Neuronal stem cell (in vitro differentiated cells): ENCODE measurements at regions not wholly inside any gene's neighbourhood (a gene's known extent, or its start where the extent isn't known, plus 50 kb on each side); places are given as distances from the start of the nearest gene placed in this dataset.

Source experiments
- DNase-seq: peaks from one replicate; pipeline ENCODE4 v3.0.0-alpha.2; 2013; ENCODE audit warnings: low spot score
- H2AFZ ChIP-seq: one replicate; pipeline ENCODE4 v1.6.1; 2013; ENCODE audit warnings: mild to moderate bottlenecking, low read length, inconsistent platforms
- H2AK5ac ChIP-seq: 2 replicates; pipeline ENCODE4 v1.6.1; 2013; ENCODE audit warnings: low read depth, mild to moderate bottlenecking, inconsistent platforms, low read length, moderate library complexity, mixed read lengths
- H2BK120ac ChIP-seq: 2 replicates; pipeline ENCODE4 v1.6.1; 2013; ENCODE audit warnings: low read depth, mild to moderate bottlenecking, inconsistent platforms, low read length, moderate library complexity, mixed read lengths
- H2BK12ac ChIP-seq: one replicate; pipeline ENCODE4 v1.6.1; 2013; ENCODE audit warnings: low read length, inconsistent platforms
- H2BK15ac ChIP-seq: 2 replicates; pipeline ENCODE4 v1.6.1; 2013; ENCODE audit warnings: mild to moderate bottlenecking, low read length, inconsistent platforms, mixed read lengths
- H2BK5ac ChIP-seq: one replicate; pipeline ENCODE4 v1.6.1; 2013; ENCODE audit warnings: inconsistent platforms, mild to moderate bottlenecking, low read length, moderate library complexity
- H3K14ac ChIP-seq: one replicate; pipeline ENCODE4 v1.6.1; 2013; ENCODE audit warnings: low read length, inconsistent platforms
- H3K18ac ChIP-seq: 2 replicates; pipeline ENCODE4 v1.6.1; 2013; ENCODE audit warnings: low read length, inconsistent platforms
- H3K23ac ChIP-seq: 2 replicates; pipeline ENCODE4 v1.6.1; 2013; ENCODE audit warnings: low read depth, mild to moderate bottlenecking, mixed read lengths, low read length, inconsistent platforms; ENCODE audit not compliant: poor library complexity
- H3K27ac ChIP-seq: replicated peaks from 3 replicates; pipeline ENCODE4 v1.5.1; 2013; ENCODE audit warnings: low read length, inconsistent platforms
- H3K27me3 ChIP-seq, 3 experiments: 2 replicates each; pipeline ENCODE4 v1.6.1; 2013; ENCODE audit warnings: low read length in 3 of 3, mild to moderate bottlenecking in 2 of 3, inconsistent platforms in 1 of 3, low read depth in 1 of 3, mixed read lengths in 1 of 3, moderate library complexity in 1 of 3; ENCODE audit not compliant: control insufficient read depth in 3 of 3, insufficient read depth in 3 of 3
- H3K36me3 ChIP-seq, 2 donors: replicated peaks in 1 of 2; 2 replicates each; pipeline ENCODE4 v1.6.1; 2013; ENCODE audit warnings: low read length in 2 of 2; ENCODE audit not compliant: control insufficient read depth in 2 of 2, insufficient read depth in 2 of 2
- H3K4ac ChIP-seq: 2 replicates; pipeline ENCODE4 v1.6.1; 2013; ENCODE audit warnings: inconsistent platforms, mild to moderate bottlenecking, low read length, moderate library complexity
- H3K4me1 ChIP-seq, 2 donors: 1 replicate in 1 of 2; 2 replicates in 1 of 2; pipeline ENCODE4 v1.6.1; 2013; ENCODE audit warnings: low read length in 2 of 2, low read depth in 1 of 2; ENCODE audit not compliant: control insufficient read depth in 2 of 2, insufficient read depth in 1 of 2
- H3K4me2 ChIP-seq: one replicate; pipeline ENCODE4 v1.6.1; 2013; ENCODE audit warnings: mild to moderate bottlenecking, low read length, inconsistent platforms; ENCODE audit not compliant: insufficient read depth, poor library complexity, severe bottlenecking
- H3K4me3 ChIP-seq, 2 donors: 2 replicates each; pipeline ENCODE4 v1.5.1; 2013; ENCODE audit warnings: low read length in 2 of 2, mild to moderate bottlenecking in 2 of 2, inconsistent platforms in 1 of 2, moderate library complexity in 1 of 2
- H3K79me1 ChIP-seq: one replicate; pipeline ENCODE4 v1.6.1; 2013; ENCODE audit warnings: low read depth, mild to moderate bottlenecking, inconsistent platforms, low read length, moderate library complexity
- H3K9ac ChIP-seq: one replicate; pipeline ENCODE4 v1.6.1; 2013; ENCODE audit warnings: mild to moderate bottlenecking, low read depth, low read length, inconsistent platforms; ENCODE audit not compliant: poor library complexity
- H3K9me3 ChIP-seq, 2 donors: replicated peaks in 1 of 2; 2 replicates each; pipeline versions ENCODE3 to v1.6.1; 2013; ENCODE audit warnings: low read length in 2 of 2, mild to moderate bottlenecking in 2 of 2, inconsistent platforms in 1 of 2, low read depth in 1 of 2, mixed read lengths in 1 of 2, moderate library complexity in 1 of 2; ENCODE audit not compliant: control insufficient read depth in 2 of 2, insufficient read depth in 1 of 2
- H4K8ac ChIP-seq: one replicate; pipeline ENCODE4 v1.6.1; 2013; ENCODE audit warnings: low read depth, mild to moderate bottlenecking, inconsistent platforms, low read length, moderate library complexity
- H4K91ac ChIP-seq: one replicate; pipeline ENCODE4 v1.6.1; 2013; ENCODE audit warnings: low read length, low read depth, mild to moderate bottlenecking, inconsistent platforms; ENCODE audit not compliant: poor library complexity
- WGBS, 2 donors: extraction: QIAGEN DNeasy Blood & Tissue Kit; methylation state at CpG; one replicate each; pipeline ENCODE4 v1.1.7; 2013; ENCODE audit warnings: missing lambda C conversion rate in 2 of 2, mixed read lengths in 1 of 2; ENCODE audit not compliant: insufficient read length in 2 of 2, insufficient replicate concordance in 1 of 2; ENCODE audit errors: extremely low coverage in 2 of 2; 5-methylcytosine and 5-hydroxymethylcytosine counted together

GRCh38 chr3:65078748-65079147 lies 390.9 kb upstream of the ADAMTS9 start:
- Histone ChIP-seq H3K4me3 (no peak overlapping the region), H4K8ac (no peak overlapping the region), H3K14ac (no peak overlapping the region), H2AFZ (no peak overlapping the region), H3K18ac (no peak overlapping the region), H2BK5ac (no peak overlapping the region), H2BK12ac (no peak overlapping the region), H2AK5ac (no peak overlapping the region), H3K9me3 (peaks cover 0 to 6% of the 10 kb centered on the region in 2 donors), H3K36me3 (no peaks in the 10 kb centered on the region), H3K4me1 (peaks cover 0 to 3% of the 10 kb centered on the region in 2 donors), H3K4ac (no peak overlapping the region), H4K91ac (no peak overlapping the region), H3K27ac (no peak overlapping the region), H2BK15ac (no peak overlapping the region), H3K4me2 (no peak overlapping the region), H3K27me3 (peaks cover 0 to 3% (median 0%) of the 10 kb centered on the region in 3 experiments), H3K23ac (no peak overlapping the region), H2BK120ac (no peak overlapping the region), H3K79me1 (no peaks in the 10 kb centered on the region), H3K9ac (no peak overlapping the region)
- DNase-seq, result no peak

- no peak overlapping the region for H3K23ac ChIP-seq
- H3K14ac ChIP-seq, result no peak overlapping the region
- no peak overlapping the region for H3K4me3 ChIP-seq
- no peak overlapping the region for H2BK5ac ChIP-seq
- H2BK15ac ChIP-seq, result no peak overlapping the region
- H2AK5ac ChIP-seq, result no peak overlapping the region
- no peak for DNase-seq
- no peak overlapping the region for H4K91ac ChIP-seq
- H3K4me1 ChIP-seq, result peaks cover 0 to 3% of the 10 kb centered on the region in 2 donors
- no peaks in the 10 kb centered on the region for H3K79me1 ChIP-seq
- no peak overlapping the region for H3K27ac ChIP-seq
- no peak overlapping the region for H4K8ac ChIP-seq
- H2BK120ac ChIP-seq, result no peak overlapping the region
- H3K4ac ChIP-seq, result no peak overlapping the region
- no peak overlapping the region for H3K9ac ChIP-seq
- no peak overlapping the region for H2AFZ ChIP-seq
- no peak overlapping the region for H3K4me2 ChIP-seq
- no peak overlapping the region for H2BK12ac ChIP-seq
- H3K9me3 ChIP-seq, result peaks cover 0 to 6% of the 10 kb centered on the region in 2 donors
- H3K18ac ChIP-seq, result no peak overlapping the region
- no CpG with 5 or more reads among the region's 2 CpGs for WGBS, 2 donors
- H3K36me3 ChIP-seq, result no peaks in the 10 kb centered on the region
- peaks cover 0 to 5% (median 0%) of the 10 kb centered on the region in 3 experiments for H3K27me3 ChIP-seq
Measured at GRCh38 chr3:65077124-65077523, 389.3 kb upstream of the ADAMTS9 start.

GRCh38 chr3:65070968-65071367 lies 383.2 kb upstream of the ADAMTS9 start:
- peaks cover 0 to 2% of the 10 kb centered on the region in 2 donors for H3K9me3 ChIP-seq
- WGBS, 2 donors, result no CpG with 5 or more reads among the region's 3 CpGs

GRCh38 chr3:65060904-65061303 lies 373.1 kb upstream of the ADAMTS9 start:
- no peak for DNase-seq
- WGBS, 2 donors, result no CpG with 5 or more reads among the region's 2 CpGs

More at GRCh38 chr3:65070968-65071367, 383.2 kb upstream of the ADAMTS9 start:
- no peak overlapping the region for H3K23ac ChIP-seq
- no peaks in the 10 kb centered on the region for H3K36me3 ChIP-seq
- H2BK5ac ChIP-seq, result no peak overlapping the region
- H3K18ac ChIP-seq, result no peak overlapping the region
- no peak overlapping the region for H4K91ac ChIP-seq
- H3K4me2 ChIP-seq, result no peak overlapping the region
- no peaks in the 10 kb centered on the region for H3K79me1 ChIP-seq
- no peak overlapping the region for H3K14ac ChIP-seq
- peaks cover 0 to 7% (median 0%) of the 10 kb centered on the region in 3 experiments for H3K27me3 ChIP-seq
- no peak overlapping the region for H2BK15ac ChIP-seq
- H2BK120ac ChIP-seq, result no peak overlapping the region
- H2BK12ac ChIP-seq, result no peak overlapping the region
- H3K27ac ChIP-seq, result no peak overlapping the region
- no peak overlapping the region for H4K8ac ChIP-seq
- no peaks in the 10 kb centered on the region for H3K4me1 ChIP-seq
- H3K9ac ChIP-seq, result no peak overlapping the region
- no peak overlapping the region for H2AK5ac ChIP-seq
- no peak overlapping the region for H3K4me3 ChIP-seq
- no peak for DNase-seq
- no peak overlapping the region for H2AFZ ChIP-seq
- H3K4ac ChIP-seq, result no peak overlapping the region

More at GRCh38 chr3:65060904-65061303, 373.1 kb upstream of the ADAMTS9 start:
- Histone ChIP-seq H3K9ac (no peak overlapping the region), H3K79me1 (no peaks in the 10 kb centered on the region), H2BK15ac (no peak overlapping the region), H4K8ac (no peak overlapping the region), H3K18ac (no peak overlapping the region), H3K23ac (no peak overlapping the region), H3K4ac (no peak overlapping the region), H4K91ac (no peak overlapping the region), H2BK120ac (no peak overlapping the region), H3K36me3 (no peaks in the 10 kb centered on the region), H2BK12ac (no peak overlapping the region), H3K14ac (no peak overlapping the region), H3K9me3 (no peaks in the 10 kb centered on the region), H2AK5ac (no peak overlapping the region), H2AFZ (no peak overlapping the region), H3K4me3 (no peak overlapping the region), H3K27me3 (peaks cover 0 to 4% (median 0%) of the 10 kb centered on the region in 3 experiments), H2BK5ac (no peak overlapping the region), H3K4me2 (no peak overlapping the region), H3K27ac (no peak overlapping the region), H3K4me1 (peaks cover 0 to 3% of the 10 kb centered on the region in 2 donors)
